ENCODE measurements at regions not wholly inside any gene's neighbourhood (a gene's known extent, or its start where the extent isn't known, plus 50 kb on each side); places are given as distances from the start of the nearest gene placed in this dataset.

- no peaks in the 10 kb centered on the region for H3K9me3 ChIP-seq (ENCODE audit: control insufficient read depth in 4 of 4, low read length in 3 of 4)
- no peak for DNase-seq (ENCODE audit: low spot score)
- no peaks in the 10 kb centered on the region for H3K36me3 ChIP-seq (ENCODE audit: control insufficient read depth in 4 of 4, insufficient read depth in 3 of 4, low read depth in 1 of 4, low read length in 3 of 4)
- H3K27me3 ChIP-seq (ENCODE audit: control insufficient read depth in 4 of 4, insufficient read depth in 4 of 4, low read length in 3 of 4), result no peaks in the 10 kb centered on the region
- no peak overlapping the region for H3K27ac ChIP-seq (ENCODE audit: low read depth in 1 of 2, low read length in 2 of 2)
- no peak overlapping the region for H3K9ac ChIP-seq (ENCODE audit: low read depth in 1 of 2, low read length in 2 of 2)
- TF ChIP-seq FOXA2 (IDR thresholded peaks at IDR 0.05) (no peak), ZBTB33 (IDR thresholded peaks at IDR 0.05) (no peak), REST (IDR thresholded peaks at IDR 0.05) (no peak), NR2F2 (IDR thresholded peaks at IDR 0.05) (no peak), SP1 (IDR thresholded peaks at IDR 0.05) (no peak), MAX (IDR thresholded peaks at IDR 0.05) (no peak), JUND (IDR thresholded peaks at IDR 0.05) (no peak), HNF4G (IDR thresholded peaks at IDR 0.05) (no peak), YY1 (IDR thresholded peaks at IDR 0.05) (no peak), HNF4A (conservative IDR thresholded peaks at IDR 0.05) (no peak), RAD21 (IDR thresholded peaks at IDR 0.05) (no peak), EGR1 (IDR thresholded peaks at IDR 0.05; ENCODE audit: low read depth in 2 of 2) (no peak)
- no peaks in the 10 kb centered on the region for H3K4me1 ChIP-seq (ENCODE audit: control insufficient read depth in 4 of 4, insufficient read depth in 4 of 4, low read length in 3 of 4)
- H3K4me3 ChIP-seq (ENCODE audit: low read depth in 1 of 3, low read length in 3 of 3), result no peak overlapping the region
These were observed 477.0 kb upstream of the CD180 start for GRCh38 chr5:67673618-67674017.

GRCh38 chr5:67673180-67673579 is 476.6 kb upstream of the CD180 start:
- no peak overlapping the region for H3K27ac ChIP-seq (ENCODE audit: low read depth in 1 of 2, low read length in 2 of 2)
- H3K9me3 ChIP-seq (ENCODE audit: control insufficient read depth in 4 of 4, low read length in 3 of 4), result no peaks in the 10 kb centered on the region
- TF ChIP-seq REST (IDR thresholded peaks at IDR 0.05) (no peak), RAD21 (IDR thresholded peaks at IDR 0.05) (no peak), CTCF (IDR thresholded peaks at IDR 0.05; ENCODE audit: low read depth, low read length, missing input control) (no peak), HNF4A (conservative IDR thresholded peaks at IDR 0.05) (no peak), NR2F2 (IDR thresholded peaks at IDR 0.05) (no peak), HNF4G (IDR thresholded peaks at IDR 0.05) (no peak), ZBTB33 (IDR thresholded peaks at IDR 0.05) (no peak), RXRA (IDR thresholded peaks at IDR 0.05) (no peak), FOXA1 (IDR thresholded peaks at IDR 0.05) (no peak), EGR1 (IDR thresholded peaks at IDR 0.05; ENCODE audit: low read depth in 2 of 2) (no peak), YY1 (IDR thresholded peaks at IDR 0.05) (no peak), FOXA2 (IDR thresholded peaks at IDR 0.05) (no peak), ATF3 (IDR thresholded peaks at IDR 0.05) (no peak), SP1 (IDR thresholded peaks at IDR 0.05) (no peak), MAX (IDR thresholded peaks at IDR 0.05) (no peak), JUND (IDR thresholded peaks at IDR 0.05) (no peak)
- 96% methylated on average over 3 of the region's 3 CpGs for WGBS
- H3K4me1 ChIP-seq (ENCODE audit: control insufficient read depth in 4 of 4, insufficient read depth in 4 of 4, low read length in 3 of 4), result no peaks in the 10 kb centered on the region
- no peak overlapping the region for H3K4me3 ChIP-seq (ENCODE audit: low read depth in 1 of 3, low read length in 3 of 3)
- no peak overlapping the region for H3K9ac ChIP-seq (ENCODE audit: low read depth in 1 of 2, low read length in 2 of 2)
- H3K27me3 ChIP-seq (ENCODE audit: control insufficient read depth in 4 of 4, insufficient read depth in 4 of 4, low read length in 3 of 4), result no peaks in the 10 kb centered on the region
- DNase-seq (ENCODE audit: low spot score), result no peak
- no peaks in the 10 kb centered on the region for H3K36me3 ChIP-seq (ENCODE audit: control insufficient read depth in 4 of 4, insufficient read depth in 3 of 4, low read depth in 1 of 4, low read length in 3 of 4)

Data from liver (tissue), 8 donors.